Activated CD4-positive, alpha-beta T cell treated with anti-CD3 and anti-CD28 coated beads for 48 hours (primary cell): ENCODE measurements at regions not wholly inside any gene's neighbourhood (a gene's known extent, or its start where the extent isn't known, plus 50 kb on each side); places are given as distances from the start of the nearest gene placed in this dataset.

Source experiments
- DNase-seq: peaks from one replicate; pipeline ENCODE4 v3.0.0-alpha.2; 2020

DNA sequence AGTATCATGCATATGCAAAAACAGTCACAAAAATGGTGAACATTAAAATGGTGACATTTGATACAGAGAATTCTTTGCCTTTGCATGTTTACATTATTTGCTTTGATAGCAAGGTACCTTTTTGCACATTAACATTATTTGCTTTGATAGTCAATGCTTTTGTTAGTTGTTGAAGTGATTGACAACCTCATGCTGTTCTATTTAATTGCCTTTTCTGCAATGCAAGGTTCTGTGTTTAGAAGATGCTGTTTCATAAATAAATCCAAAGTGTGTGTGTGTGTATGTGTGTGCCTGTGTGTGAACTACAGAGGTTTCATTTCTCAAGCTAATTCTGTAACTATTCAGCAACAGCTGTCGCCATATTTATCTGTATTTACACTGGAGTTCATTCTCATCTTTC lies 668.7 kb downstream of the NR2F1-AS1 start:
- DNase-seq, result no peak

- DNase-seq, result no peak
Observed at GRCh38 chr5:92911851-92912250, 669.2 kb downstream of the NR2F1-AS1 start.

DNA sequence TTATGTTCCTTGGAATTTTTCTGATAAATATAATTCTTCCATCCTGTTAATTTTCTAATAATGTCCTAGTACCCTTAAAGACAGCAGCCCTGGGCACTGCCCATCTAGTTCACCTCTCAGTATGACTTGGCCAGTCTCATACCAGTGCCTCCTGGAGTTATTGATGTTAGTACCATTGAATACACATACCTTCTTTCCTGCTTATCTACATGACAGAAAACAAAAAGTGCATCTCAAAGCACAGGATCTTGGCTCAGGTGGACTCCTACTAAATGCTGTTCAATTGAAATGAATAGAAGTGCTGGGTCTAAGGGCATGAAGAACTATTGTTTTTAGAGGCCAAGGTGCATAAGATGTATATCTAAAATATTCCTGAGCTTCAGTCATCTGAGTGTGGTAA lies 669.7 kb downstream of the NR2F1-AS1 start:
- no peak for DNase-seq

DNA sequence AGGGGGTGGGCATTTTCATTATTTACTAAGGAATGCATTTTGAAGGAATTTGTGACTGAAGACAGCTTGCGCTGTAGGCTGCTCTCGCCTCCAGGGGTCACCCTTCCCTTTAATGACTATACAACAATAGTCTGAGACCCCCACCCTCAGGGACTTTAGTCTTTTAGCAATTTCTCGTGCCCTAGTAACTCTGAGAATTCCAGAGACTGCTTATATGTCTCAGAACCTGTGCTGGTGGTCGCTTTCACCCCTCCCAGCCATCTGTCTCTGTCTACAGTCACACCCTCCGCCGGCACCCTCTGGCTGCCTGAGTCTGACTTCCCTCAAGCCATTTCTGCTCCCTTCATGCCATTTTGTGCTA lies 671.4 kb downstream of the NR2F1-AS1 start:
- no peak for DNase-seq

- no peak for DNase-seq
Observed at GRCh38 chr5:92908952-92909601, 671.9 kb downstream of the NR2F1-AS1 start.

DNA sequence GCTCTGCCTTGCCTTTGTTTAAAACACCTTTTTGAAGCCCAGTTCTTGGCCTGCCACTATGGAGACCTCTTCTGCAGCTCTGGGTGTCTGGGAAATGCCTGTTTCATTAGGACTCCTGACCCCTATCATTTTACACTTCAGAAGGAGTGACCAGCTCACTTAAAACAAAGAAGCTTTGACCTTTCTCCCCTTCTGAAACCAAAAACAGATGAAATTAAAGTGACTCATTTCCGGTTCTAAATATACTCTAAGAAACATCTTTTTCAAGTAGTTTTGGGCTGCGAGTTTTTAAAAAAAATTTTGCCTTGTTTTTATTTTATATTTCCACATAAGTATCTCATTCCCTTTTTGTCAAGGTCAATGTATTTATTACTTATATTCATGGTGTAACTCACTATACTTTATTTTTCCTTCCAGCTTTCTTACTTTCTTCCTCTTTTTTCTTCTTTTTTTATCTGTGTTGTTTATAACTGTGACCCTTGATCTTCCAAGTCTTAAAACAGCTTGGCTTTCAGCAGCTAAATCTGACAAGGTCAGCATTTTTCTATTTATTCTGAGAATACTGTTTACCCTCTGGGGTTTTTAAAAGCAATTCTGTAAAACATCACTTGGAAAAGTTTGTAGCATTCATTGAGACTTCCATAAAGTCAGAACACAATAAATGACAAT lies 672.9 kb downstream of the NR2F1-AS1 start:
- DNase-seq, result no peak

DNA sequence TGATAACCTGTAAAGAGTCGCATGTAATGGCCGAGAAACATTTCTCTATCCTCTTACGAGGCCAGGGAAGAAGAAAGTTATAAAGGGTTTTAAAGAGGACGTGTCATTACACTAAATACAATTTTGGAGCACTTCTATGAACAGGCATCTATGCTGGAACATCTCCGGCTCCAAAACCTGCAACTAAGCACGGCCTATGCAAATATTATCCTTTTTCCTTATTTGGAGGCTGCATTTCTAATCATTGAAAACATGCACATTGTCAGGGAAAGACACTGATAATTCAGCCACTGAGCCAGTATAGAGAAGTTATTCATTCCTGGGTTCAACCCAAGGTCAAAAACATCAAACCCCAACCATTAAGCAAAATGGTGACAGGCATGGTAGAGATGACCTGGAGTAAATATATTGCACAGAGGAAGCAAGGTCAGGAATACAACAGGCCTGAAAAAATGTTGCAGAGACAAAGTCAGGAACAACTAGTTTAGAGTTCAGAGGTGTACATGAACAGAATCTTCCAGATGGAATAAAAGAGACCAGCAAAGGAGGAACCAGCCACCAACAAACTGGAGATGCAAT lies 674.1 kb downstream of the NR2F1-AS1 start:
- DNase-seq, result no peak

- DNase-seq, result no peak
Observed at GRCh38 chr5:92904021-92904420, 677.0 kb downstream of the NR2F1-AS1 start.

DNA sequence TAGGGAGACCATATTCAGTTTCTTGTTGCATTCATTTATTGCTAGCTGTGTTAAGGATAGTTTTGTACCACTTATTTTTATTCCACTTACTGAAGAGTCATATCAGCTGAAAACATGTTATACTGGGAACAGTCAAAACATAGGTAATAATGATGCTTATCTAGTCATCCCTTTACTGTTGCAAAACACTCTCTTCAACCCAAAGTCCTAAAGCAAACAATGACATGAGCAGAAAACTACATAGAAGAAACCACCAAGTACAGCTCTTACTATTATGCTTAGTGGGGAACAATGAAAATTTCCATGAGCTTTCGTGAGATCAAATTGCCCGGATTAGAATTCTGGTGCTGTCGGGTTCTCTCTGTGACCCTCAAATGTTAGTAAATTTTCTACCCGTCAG lies 681.4 kb downstream of the NR2F1-AS1 start:
- no peak for DNase-seq

DNA sequence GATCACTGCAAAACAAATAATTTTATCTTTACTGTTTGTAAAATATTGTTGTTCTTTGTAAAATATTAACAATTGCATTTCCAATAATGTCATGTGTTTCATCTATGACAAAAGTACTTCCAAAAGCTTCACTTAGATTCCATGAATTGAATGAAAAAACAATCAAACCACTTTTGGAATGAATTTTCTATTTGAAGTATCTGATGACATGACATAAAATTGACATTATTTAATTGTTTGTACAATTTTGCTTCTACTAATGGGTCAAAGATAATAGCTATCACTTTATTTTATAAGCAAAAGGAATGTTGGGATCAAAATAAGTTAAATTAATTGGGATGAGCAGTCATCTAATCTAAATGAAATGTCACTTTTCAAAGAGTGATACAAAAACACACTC lies 684.3 kb downstream of the NR2F1-AS1 start:
- DNase-seq, result no peak

- DNase-seq, result no peak
Observed at GRCh38 chr5:92890841-92891244, 690.2 kb downstream of the NR2F1-AS1 start.

DNA sequence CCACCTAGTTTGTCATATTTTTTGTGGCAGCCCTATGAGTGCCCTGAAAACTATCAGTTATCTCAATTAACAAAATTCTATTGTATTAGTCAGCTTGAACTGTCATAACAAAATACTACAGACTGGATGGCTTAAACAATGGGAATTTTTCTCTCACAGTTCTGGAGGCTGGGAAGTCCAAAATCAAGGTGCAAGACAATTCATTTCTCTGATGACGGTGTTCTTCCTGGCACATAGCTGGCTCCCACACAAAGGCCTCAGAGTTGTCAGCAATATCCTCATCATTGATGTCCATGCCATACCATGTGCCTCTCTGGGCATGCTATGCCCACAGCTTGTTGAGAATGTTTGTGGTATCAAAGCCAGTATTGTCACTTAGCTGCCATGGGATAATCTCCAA lies 691.9 kb downstream of the NR2F1-AS1 start:
- no peak for DNase-seq

- no peak for DNase-seq
Observed at GRCh38 chr5:92887254-92887653, 693.8 kb downstream of the NR2F1-AS1 start.

DNA sequence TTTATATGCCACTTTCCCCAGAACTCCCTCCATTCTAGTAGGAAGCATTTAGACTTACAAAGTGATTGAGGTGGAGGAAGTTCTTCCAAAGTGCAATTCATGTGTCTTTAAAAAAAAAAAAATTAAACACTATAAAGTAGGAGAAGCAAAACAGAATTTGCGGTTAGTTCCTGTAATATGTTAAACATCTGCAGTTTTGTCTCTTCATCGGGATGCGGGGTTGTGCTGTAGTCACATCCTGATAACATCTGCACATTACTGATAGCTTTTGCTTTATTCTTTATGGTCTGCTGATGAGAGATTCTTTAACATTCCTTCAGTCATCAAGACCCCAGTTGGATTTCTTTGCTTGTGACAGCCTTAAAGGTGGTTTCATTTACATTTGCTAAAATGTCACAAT lies 694.3 kb downstream of the NR2F1-AS1 start:
- no peak for DNase-seq

GRCh38 chr5:92885950-92886349 lies 695.1 kb downstream of the NR2F1-AS1 start:
- no peak for DNase-seq

DNA sequence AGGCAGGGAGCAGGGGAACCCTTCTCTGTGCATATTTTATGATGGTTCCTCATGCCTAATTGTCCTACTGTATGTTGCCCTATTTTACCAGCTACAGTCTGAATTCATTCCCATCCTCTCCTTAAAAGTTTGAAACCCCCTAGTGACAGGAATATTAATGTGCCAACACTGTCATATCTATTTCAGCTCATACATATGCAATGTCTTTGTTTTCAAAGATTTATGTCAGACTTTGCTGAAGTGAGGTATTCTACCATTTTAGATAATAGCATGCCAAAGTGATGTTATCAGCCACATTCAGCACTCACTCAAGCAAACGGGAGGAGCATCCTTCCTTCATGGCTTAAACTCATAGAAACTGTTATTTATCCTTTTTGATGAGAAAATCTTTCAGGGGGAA lies 696.5 kb downstream of the NR2F1-AS1 start:
- DNase-seq, result no peak

DNA sequence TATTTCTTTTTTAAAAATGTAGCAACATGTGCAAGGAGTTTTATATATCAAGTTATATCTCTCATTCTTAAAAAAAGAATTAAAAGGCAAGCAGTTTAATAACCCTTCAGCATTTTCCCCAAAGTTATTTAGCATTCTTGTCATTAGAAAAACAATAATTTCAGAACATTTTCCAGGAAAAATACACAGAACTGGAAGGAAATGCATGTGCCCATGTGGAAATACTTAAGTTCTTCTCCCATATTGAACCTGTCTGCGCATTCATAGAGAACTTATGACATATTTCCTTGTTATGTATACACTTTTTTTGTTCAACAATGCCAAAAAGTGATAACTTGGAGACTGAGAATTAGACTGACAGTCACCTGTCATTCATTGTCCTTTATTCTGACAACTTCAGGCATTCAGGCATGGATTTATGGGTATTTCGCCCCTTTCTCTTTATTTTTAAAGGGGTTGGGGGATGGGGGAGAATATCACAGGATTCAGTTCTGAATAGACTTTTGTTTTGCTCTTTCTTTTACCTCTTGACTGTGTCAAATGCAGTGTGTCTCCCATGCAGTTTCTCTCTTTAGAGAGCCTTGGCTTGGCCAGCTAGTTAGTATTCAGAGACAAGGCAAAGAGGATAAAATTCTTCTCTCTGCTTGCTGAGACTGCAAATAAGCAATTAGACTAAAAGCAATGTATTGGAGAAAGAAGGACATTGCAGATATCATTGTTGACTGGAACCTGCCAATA lies 701.0 kb downstream of the NR2F1-AS1 start:
- no peak for DNase-seq

- DNase-seq, result no peak
Observed at GRCh38 chr5:92874790-92875189, 706.2 kb downstream of the NR2F1-AS1 start.

DNA sequence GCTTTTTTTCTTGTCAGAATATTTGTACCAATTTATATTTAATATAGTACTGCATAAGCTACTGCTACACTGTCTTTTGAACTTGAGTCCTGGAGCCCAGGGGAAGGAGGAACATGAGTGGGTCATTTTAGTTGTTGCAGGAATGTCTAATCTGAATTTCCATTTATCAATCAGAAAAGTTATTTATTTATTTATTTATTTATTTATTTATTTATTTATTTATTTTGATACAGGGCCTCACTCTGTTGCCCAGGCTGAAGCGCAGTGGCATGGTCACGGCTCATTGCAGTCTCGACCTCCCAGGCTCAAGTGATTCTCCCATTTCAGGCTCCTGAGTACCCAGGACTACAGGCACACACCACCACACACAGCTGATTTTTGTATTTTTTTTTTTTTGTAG lies 712.6 kb downstream of the NR2F1-AS1 start:
- DNase-seq, result no peak

- DNase-seq, result no peak
Observed at GRCh38 chr5:92864591-92864990, 716.4 kb downstream of the NR2F1-AS1 start.

DNA sequence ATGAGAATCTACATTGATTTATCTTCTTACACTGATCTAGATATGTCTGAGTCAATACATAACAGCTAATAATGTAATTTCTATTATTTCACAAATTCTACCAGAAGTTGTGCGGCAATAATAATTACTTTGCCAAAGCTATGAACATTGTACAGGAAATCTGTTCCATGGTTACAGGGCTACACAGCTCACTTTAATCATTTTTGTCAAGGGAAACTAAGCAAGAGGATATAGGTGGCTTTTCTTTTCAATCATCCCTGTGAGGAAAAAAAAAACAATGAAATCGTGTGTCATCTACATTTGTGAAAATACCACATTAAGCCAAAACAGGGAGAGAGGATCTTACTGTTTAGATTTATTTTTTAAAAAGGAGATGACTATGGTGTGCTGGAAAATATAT lies 717.4 kb downstream of the NR2F1-AS1 start:
- DNase-seq, result no peak

- no peak for DNase-seq
Observed at GRCh38 chr5:92861531-92862285, 719.3 kb downstream of the NR2F1-AS1 start.

DNA sequence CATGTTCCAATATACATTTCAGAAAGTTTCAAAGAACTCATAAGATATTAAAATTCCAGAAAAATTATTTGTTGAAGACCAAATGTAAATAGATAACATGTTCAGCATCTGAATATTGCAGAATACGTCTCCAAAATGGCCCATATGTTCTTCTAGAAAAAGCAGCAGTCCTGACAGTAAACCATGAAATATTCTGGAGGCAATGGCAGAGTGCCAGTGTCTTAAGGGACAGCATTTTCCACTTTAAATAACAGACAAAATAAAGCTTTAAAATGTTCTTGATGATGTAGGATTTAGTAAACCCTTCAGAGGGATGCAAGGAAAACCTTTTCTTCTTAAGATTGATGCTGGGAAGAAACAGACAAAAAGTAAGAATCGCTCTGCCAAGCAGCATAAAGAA lies 721.0 kb downstream of the NR2F1-AS1 start:
- DNase-seq, result no peak
